MCF 10A (cell line): ENCODE measurements at regions not wholly inside any gene's neighbourhood (a gene's known extent, or its start where the extent isn't known, plus 50 kb on each side); places are given as distances from the start of the nearest gene placed in this dataset.

Experiments
- BruUV-seq: library from RNA; stranded (reverse); fragments of 400-500 nt; replicated peaks from 2 replicates; lab custom pipeline; 2021; lab: Mats Ljungman, UMichigan
- CTCF ChIA-PET: fragments of 300-600 bp; sonication (Branson Sonifier 250); formaldehyde crosslinking; extraction: SDS; loops from one replicate; lab custom pipeline; 2021; ENCODE audit warnings: antibody characterized with exemption, inconsistent platforms; lab: Yijun Ruan, JAX
- POLR2A ChIA-PET: fragments of 300-600, 350-650 bp; sonication (Branson Sonifier 250); formaldehyde crosslinking; extraction: SDS; loops from one replicate; lab custom pipeline; 2020; ENCODE audit warnings: antibody characterized with exemption, inconsistent platforms; lab: Yijun Ruan, JAX
- DNase-seq: peaks from one replicate; pipeline ENCODE4 v3.0.0-alpha.2; 2018; ENCODE audit not compliant: unreplicated experiment
- H3K27ac Mint-ChIP-seq: one replicate; pipeline ENCODE4 v1.8.0; 2022; ENCODE audit warnings: mild to moderate bottlenecking, low read depth, mixed read lengths; ENCODE audit not compliant: unreplicated experiment
- H3K27me3 Mint-ChIP-seq: one replicate; pipeline ENCODE4 v1.8.0; 2022; ENCODE audit warnings: mixed read lengths; ENCODE audit not compliant: insufficient read depth, unreplicated experiment
- H3K36me3 Mint-ChIP-seq: one replicate; pipeline ENCODE4 v1.8.0; 2022; ENCODE audit warnings: mild to moderate bottlenecking, moderate library complexity, mixed read lengths; ENCODE audit not compliant: insufficient read depth, unreplicated experiment
- H3K4me1 Mint-ChIP-seq: one replicate; pipeline ENCODE4 v1.8.0; 2022; ENCODE audit warnings: mixed read lengths; ENCODE audit not compliant: insufficient read depth, unreplicated experiment
- H3K4me3 Mint-ChIP-seq: one replicate; pipeline ENCODE4 v1.8.0; 2022; ENCODE audit warnings: mild to moderate bottlenecking, moderate library complexity, mixed read lengths; ENCODE audit not compliant: unreplicated experiment
- H3K9me3 Mint-ChIP-seq: one replicate; pipeline ENCODE4 v1.8.0; 2022; ENCODE audit warnings: mixed read lengths; ENCODE audit not compliant: unreplicated experiment
- CTCF ChIP-seq: fragments of 200-600 bp; IDR thresholded peaks from one replicate; pipeline ENCODE4 v1.8.0; 2022; ENCODE audit warnings: antibody characterized with exemption, mild to moderate bottlenecking; ENCODE audit not compliant: unreplicated experiment
- intact Hi-C: fragments of 100-400 bp; cut with micrococcal nuclease; formaldehyde crosslinking; loops from 2 replicates; pipeline ENCODE4 v1.14.1; 2022

DNA sequence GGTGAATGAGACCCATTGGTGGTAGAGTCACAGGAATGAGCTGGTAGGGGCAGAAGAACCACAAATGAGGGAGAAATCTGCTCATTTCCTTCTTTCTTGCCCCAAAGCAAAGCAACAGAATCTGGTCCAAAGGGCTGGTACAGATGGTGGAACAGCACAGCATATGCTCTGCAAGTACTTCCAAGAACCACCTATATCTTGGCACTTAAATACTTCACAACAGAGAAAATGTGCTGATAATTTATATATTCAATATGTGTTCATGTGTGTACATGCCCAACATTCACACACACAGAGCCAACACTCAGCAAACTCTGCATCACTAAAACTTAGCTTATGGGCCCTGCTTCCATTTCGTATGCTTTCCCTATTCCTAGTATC is 884.4 kb upstream of the KLHL29 start:
- H3K27ac Mint-ChIP-seq = no peak overlapping the region
- intact Hi-C loops = no loop called here
- no peaks in the 10 kb centered on the region for H3K4me1 Mint-ChIP-seq
- BruUV-seq = no TSS peak
- no peaks in the 10 kb centered on the region for H3K36me3 Mint-ChIP-seq
- DNase-seq = no peak
- H3K27me3 Mint-ChIP-seq = no peaks in the 10 kb centered on the region
- no peak for TF ChIP-seq CTCF
- peaks cover 40% of the 10 kb centered on the region for H3K9me3 Mint-ChIP-seq
- ChIA-PET CTCF (interaction anchor here (0.7 kb wide), 1 partner anchor 136 kb away, joined by 3 read pairs; no protein-coding TSS in a partner anchor), POLR2A (no interaction called here)
- H3K4me3 Mint-ChIP-seq = no peak overlapping the region

- Mint-ChIP-seq H3K4me3 (no peak overlapping the region), H3K27ac (no peak overlapping the region), H3K27me3 (no peaks in the 10 kb centered on the region), H3K9me3 (peaks cover 40% of the 10 kb centered on the region), H3K4me1 (no peaks in the 10 kb centered on the region), H3K36me3 (no peaks in the 10 kb centered on the region)
- DNase-seq = no peak
- no TSS peak for BruUV-seq
- TF ChIP-seq CTCF = no peak
- intact Hi-C loops = no loop called here
- POLR2A ChIA-PET = interaction anchor here (0.6 kb wide), 1 partner anchor 144 kb away, joined by 3 read pairs; no protein-coding TSS in a partner anchor
- CTCF ChIA-PET = no interaction called here
Observed at GRCh38 chr2:22501851-22502250, 883.1 kb upstream of the KLHL29 start.

DNA sequence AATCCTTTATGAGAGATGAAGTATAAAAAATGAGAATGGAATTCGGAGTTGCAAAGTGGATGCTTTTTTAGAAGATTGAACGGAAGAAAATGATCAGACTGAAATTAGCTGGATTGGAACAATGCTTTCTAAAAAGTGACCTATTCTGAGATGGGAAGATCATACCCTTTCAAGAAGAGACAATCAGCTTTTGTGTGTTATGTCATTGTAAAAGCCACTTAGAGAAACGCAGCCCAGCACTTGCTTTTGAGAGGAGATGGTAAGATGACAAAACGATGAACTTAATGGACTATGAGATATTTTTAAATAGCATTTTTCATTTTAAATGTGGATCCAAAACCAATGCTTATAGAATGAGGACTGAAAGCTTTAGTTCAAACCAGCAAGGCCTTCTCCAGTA is 871.4 kb upstream of the KLHL29 start:
- POLR2A ChIA-PET = no interaction called here
- CTCF ChIA-PET = interaction anchor here (0.5 kb wide), 1 partner anchor 791 kb away, joined by 4 read pairs; no protein-coding TSS in a partner anchor
- H3K4me1 Mint-ChIP-seq = no peaks in the 10 kb centered on the region

GRCh38 chr2:22517141-22517540 is 867.8 kb upstream of the KLHL29 start:
- ChIA-PET POLR2A (no interaction called here), CTCF (no interaction called here)
- TF ChIP-seq CTCF = no peak
- intact Hi-C loops = no loop called here
- Mint-ChIP-seq H3K9me3 (peaks cover 13% of the 10 kb centered on the region), H3K4me3 (no peak overlapping the region), H3K27me3 (no peaks in the 10 kb centered on the region), H3K27ac (no peak overlapping the region), H3K36me3 (no peaks in the 10 kb centered on the region), H3K4me1 (no peaks in the 10 kb centered on the region)
- no peak for DNase-seq
- BruUV-seq = no TSS peak

More for the DNA sequence above, 871.4 kb upstream of the KLHL29 start:
- no peak for DNase-seq
- Mint-ChIP-seq H3K9me3 (peaks cover 20% of the 10 kb centered on the region), H3K36me3 (no peaks in the 10 kb centered on the region), H3K4me3 (no peak overlapping the region), H3K27me3 (no peaks in the 10 kb centered on the region), H3K27ac (no peak overlapping the region)
- no TSS peak for BruUV-seq
- intact Hi-C loops = no loop called here
- no peak for TF ChIP-seq CTCF
